Uterus (tissue), 3 donors: ENCODE measurements at regions not wholly inside any gene's neighbourhood (a gene's known extent, or its start where the extent isn't known, plus 50 kb on each side); places are given as distances from the start of the nearest gene placed in this dataset.

Experiments used
- DNase-seq, 2 donors: peaks; one replicate each; pipeline ENCODE4 v3.0.0-alpha.2; 2019 to 2020
- H3K27ac ChIP-seq, 2 donors: fragments of 200-600 bp; sonication (generic); 1 replicate in 1 of 2; 2 replicates in 1 of 2; pipeline ENCODE4 v1.5.1; 2016 to 2018
- H3K27me3 ChIP-seq, 2 donors: fragments of 200-600 bp; sonication (generic); one replicate each; pipeline ENCODE4 v1.5.1; 2018 to 2019; ENCODE audit warnings: control low read depth in 1 of 2
- H3K36me3 ChIP-seq, 2 donors: fragments of 200-600 bp; sonication (generic); one replicate each; pipeline ENCODE4 v1.5.1; 2019; ENCODE audit warnings: control low read depth in 1 of 2
- H3K4me1 ChIP-seq, 2 donors: fragments of 200-600 bp; sonication (generic); one replicate each; pipeline ENCODE4 v1.5.1; 2018 to 2019; ENCODE audit warnings: control low read depth in 1 of 2
- H3K4me3 ChIP-seq, 2 donors: fragments of 200-600 bp; sonication (generic); 1 replicate in 1 of 2; 2 replicates in 1 of 2; pipeline ENCODE4 v1.5.1; 2018 to 2019; ENCODE audit warnings: mild to moderate bottlenecking in 1 of 2
- H3K9me3 ChIP-seq, 2 donors: fragments of 200-600 bp; sonication (generic); one replicate each; pipeline ENCODE4 v1.5.1; 2019; ENCODE audit warnings: control low read depth in 1 of 2
- CTCF ChIP-seq, 4 experiments: fragments of 200-600 bp in 2 of 4; fragments of 450-650 bp in 2 of 4; sonication (generic) in 2 of 4; IDR thresholded peaks; one replicate each; pipeline ENCODE4 v1.5.1; 2016 to 2019; ENCODE audit warnings: antibody characterized with exemption in 4 of 4, mild to moderate bottlenecking in 2 of 4, moderate library complexity in 1 of 4
- POLR2A ChIP-seq, 2 donors: fragments of 450-650 bp; IDR thresholded peaks; one replicate each; pipeline ENCODE4 v1.6.1; 2016; ENCODE audit warnings: antibody characterized with exemption in 2 of 2, mild to moderate bottlenecking in 1 of 2, moderate library complexity in 1 of 2
- intact Hi-C: fragments of 100-400 bp; cut with DNase I; formaldehyde crosslinking; loops from one replicate; pipeline ENCODE4 v1.15.1; 2023; ENCODE audit warnings: low total_unique reads
- donor health status: DM: yes; HTN: yes; CAD: no.

DNA sequence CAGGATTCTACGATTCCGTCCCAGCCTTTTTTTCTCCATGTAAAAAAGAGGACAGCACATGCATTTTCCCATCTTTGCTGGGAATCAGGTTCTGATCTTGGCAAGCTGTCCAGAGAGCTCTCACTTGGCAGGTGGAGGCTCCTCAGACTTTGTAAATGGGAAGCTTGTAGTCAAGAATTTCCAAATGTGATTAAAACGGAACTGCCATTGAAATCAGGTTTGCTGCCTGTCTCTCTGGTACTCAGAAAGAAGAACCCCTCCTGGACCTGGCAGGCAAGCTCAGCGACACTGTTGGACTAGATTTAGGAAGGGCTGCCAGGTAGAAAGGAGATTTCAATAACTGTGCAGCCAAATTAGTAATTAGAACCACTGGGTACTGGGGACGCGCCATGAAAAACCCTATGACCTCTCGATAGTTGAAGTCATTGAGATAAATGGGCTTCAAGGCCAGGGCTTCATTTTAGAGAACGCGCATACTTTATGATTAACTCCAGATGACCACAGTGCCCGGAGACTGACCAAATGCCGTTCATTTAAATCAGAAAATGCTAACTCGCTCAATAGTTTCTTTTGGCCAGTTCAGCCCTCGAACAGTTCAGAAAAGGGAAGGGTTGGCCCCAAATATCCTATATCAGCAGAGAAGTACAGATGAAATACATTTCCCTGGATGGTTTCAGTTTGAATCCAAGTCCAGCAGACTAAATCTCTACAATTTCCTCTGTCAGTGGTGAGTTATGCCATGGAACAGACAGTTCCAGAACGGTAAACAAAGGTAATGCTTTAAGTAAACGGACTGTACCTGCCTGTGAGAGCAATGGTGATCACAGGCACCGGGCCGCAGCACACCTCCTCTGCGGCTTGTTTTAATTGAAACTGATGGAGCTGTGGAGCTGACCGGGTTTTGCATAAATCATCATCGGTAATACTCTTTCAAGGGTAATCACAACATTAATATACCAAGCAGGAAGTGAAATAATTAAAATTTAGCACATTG is 517.4 kb downstream of the RFC3 start:
- no peaks in the 10 kb centered on the region for H3K36me3 ChIP-seq
- intact Hi-C loops: no loop called here
- no peak overlapping the region for H3K27ac ChIP-seq
- no peak overlapping the region for H3K4me3 ChIP-seq
- H3K9me3 ChIP-seq: no peaks in the 10 kb centered on the region
- no peaks in the 10 kb centered on the region for H3K27me3 ChIP-seq
- no peaks in the 10 kb centered on the region for H3K4me1 ChIP-seq
- no peak for TF ChIP-seq POLR2A (IDR thresholded peaks at IDR 0.05)
- no peak for TF ChIP-seq CTCF (IDR thresholded peaks at IDR 0.05)
- no peak for DNase-seq

DNA sequence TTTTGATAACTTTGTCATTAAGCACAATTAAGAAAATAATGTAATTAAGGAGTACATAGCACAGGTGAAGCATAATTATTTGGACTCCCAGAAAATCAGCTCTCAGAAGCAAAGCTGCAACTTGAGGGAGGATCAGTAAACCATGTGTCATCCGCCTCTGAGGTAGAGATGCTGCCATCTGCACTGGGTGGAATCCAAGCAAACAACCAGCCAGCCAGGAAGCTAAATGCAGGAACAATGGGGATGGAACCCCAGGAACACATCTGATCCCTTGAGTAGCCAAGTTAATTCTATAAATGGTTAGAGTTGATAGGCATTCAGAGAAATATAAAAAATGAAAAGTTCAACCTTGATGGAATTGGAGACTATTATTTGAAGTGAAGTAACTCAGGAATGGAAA is 520.2 kb downstream of the RFC3 start:
- DNase-seq: no peak
- intact Hi-C loops: no loop called here
- Histone ChIP-seq H3K36me3 (no peaks in the 10 kb centered on the region), H3K4me1 (no peaks in the 10 kb centered on the region), H3K4me3 (no peak overlapping the region), H3K9me3 (no peaks in the 10 kb centered on the region), H3K27ac (no peak overlapping the region), H3K27me3 (no peaks in the 10 kb centered on the region)
- TF ChIP-seq CTCF (IDR thresholded peaks at IDR 0.05): no peak
- no peak for TF ChIP-seq POLR2A (IDR thresholded peaks at IDR 0.05)

- Histone ChIP-seq H3K27me3 (no peaks in the 10 kb centered on the region), H3K4me1 (no peaks in the 10 kb centered on the region), H3K4me3 (no peak overlapping the region), H3K27ac (no peak overlapping the region), H3K9me3 (no peaks in the 10 kb centered on the region), H3K36me3 (no peaks in the 10 kb centered on the region)
- TF ChIP-seq POLR2A (IDR thresholded peaks at IDR 0.05) (no peak), CTCF (IDR thresholded peaks at IDR 0.05) (no peak)
- intact Hi-C loops: no loop called here
- DNase-seq: no peak
Measured at GRCh38 chr13:34340534-34340933, 522.6 kb downstream of the RFC3 start.

- Histone ChIP-seq H3K4me3 (no peak overlapping the region), H3K27me3 (no peaks in the 10 kb centered on the region), H3K9me3 (no peaks in the 10 kb centered on the region), H3K27ac (no peak overlapping the region), H3K4me1 (no peaks in the 10 kb centered on the region), H3K36me3 (no peaks in the 10 kb centered on the region)
- TF ChIP-seq CTCF (IDR thresholded peaks at IDR 0.05) (no peak), POLR2A (IDR thresholded peaks at IDR 0.05) (no peak)
- no peak for DNase-seq
- intact Hi-C loops: no loop called here
Measured at GRCh38 chr13:34343413-34343940, 525.5 kb downstream of the RFC3 start.

DNA sequence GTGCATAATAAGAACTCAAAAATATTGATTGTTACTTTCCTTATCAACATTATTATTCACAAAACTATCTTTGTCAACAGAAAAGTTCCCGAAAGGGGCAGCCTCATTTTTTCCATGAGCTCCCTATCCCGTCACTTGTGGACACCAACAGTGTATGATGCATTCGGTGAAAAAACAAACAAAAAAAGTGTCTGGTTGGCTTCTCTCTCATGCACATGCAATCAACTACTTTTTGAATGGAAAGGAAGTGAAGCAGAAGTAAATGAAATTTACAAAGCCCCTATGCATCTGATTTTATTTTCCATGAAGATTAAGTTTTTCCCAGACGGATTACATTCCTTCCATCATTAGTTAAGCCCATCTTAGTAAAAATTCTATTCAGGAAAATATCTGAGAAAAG is 526.9 kb downstream of the RFC3 start:
- Histone ChIP-seq H3K27ac (no peak overlapping the region), H3K9me3 (no peaks in the 10 kb centered on the region), H3K4me1 (no peaks in the 10 kb centered on the region), H3K36me3 (no peaks in the 10 kb centered on the region), H3K4me3 (no peak overlapping the region), H3K27me3 (no peaks in the 10 kb centered on the region)
- TF ChIP-seq CTCF (IDR thresholded peaks at IDR 0.05): no peak
- TF ChIP-seq POLR2A (IDR thresholded peaks at IDR 0.05): no peak
- intact Hi-C loops: no loop called here
- DNase-seq: no peak
